ENCODE measurements at regions not wholly inside any gene's neighbourhood (a gene's known extent, or its start where the extent isn't known, plus 50 kb on each side); places are given as distances from the start of the nearest gene placed in this dataset.

GRCh38 chr1:83692524-83693381, 306.2 kb downstream of the TTLL7 start:
- no peaks in the 10 kb centered on the region for H3K9me3 ChIP-seq (ENCODE audit: low read depth, low read length)
- peak overlapping the region; percentile 15 for H3K4me3 ChIP-seq (ENCODE audit: low read length)
- peaks cover 10% of the 10 kb centered on the region for H3K27me3 ChIP-seq (ENCODE audit: insufficient read depth, low read length)
- peaks cover 14% of the 10 kb centered on the region for H3K4me1 ChIP-seq (ENCODE audit: insufficient read depth, low read length)

- H3K4me3 ChIP-seq (ENCODE audit: low read length): no peak overlapping the region
- peaks cover 10% of the 10 kb centered on the region for H3K27me3 ChIP-seq (ENCODE audit: insufficient read depth, low read length)
- H3K4me1 ChIP-seq (ENCODE audit: insufficient read depth, low read length): peaks cover 14% of the 10 kb centered on the region
- no peaks in the 10 kb centered on the region for H3K9me3 ChIP-seq (ENCODE audit: low read depth, low read length)
Observed at GRCh38 chr1:83691953-83692500, 306.9 kb downstream of the TTLL7 start.

GRCh38 chr1:83689921-83690868, 308.7 kb downstream of the TTLL7 start:
- H3K9me3 ChIP-seq (ENCODE audit: low read depth, low read length): no peaks in the 10 kb centered on the region
- peaks cover 14% of the 10 kb centered on the region for H3K4me1 ChIP-seq (ENCODE audit: insufficient read depth, low read length)
- peaks cover 10% of the 10 kb centered on the region for H3K27me3 ChIP-seq (ENCODE audit: insufficient read depth, low read length)
- no peak overlapping the region for H3K4me3 ChIP-seq (ENCODE audit: low read length)

GRCh38 chr1:83682132-83682531, 316.8 kb downstream of the TTLL7 start:
- Histone ChIP-seq H3K27me3 (ENCODE audit: insufficient read depth, low read length) (no peaks in the 10 kb centered on the region), H3K9me3 (ENCODE audit: low read depth, low read length) (no peaks in the 10 kb centered on the region), H3K4me3 (ENCODE audit: low read length) (no peak overlapping the region), H3K4me1 (ENCODE audit: insufficient read depth, low read length) (no peaks in the 10 kb centered on the region)

GRCh38 chr1:83676106-83676505, 322.8 kb downstream of the TTLL7 start:
- Histone ChIP-seq H3K4me3 (ENCODE audit: low read length) (no peak overlapping the region), H3K4me1 (ENCODE audit: insufficient read depth, low read length) (no peaks in the 10 kb centered on the region), H3K9me3 (ENCODE audit: low read depth, low read length) (no peaks in the 10 kb centered on the region), H3K27me3 (ENCODE audit: insufficient read depth, low read length) (no peaks in the 10 kb centered on the region)

GRCh38 chr1:83673312-83673711, 325.6 kb downstream of the TTLL7 start:
- H3K4me1 ChIP-seq (ENCODE audit: insufficient read depth, low read length): no peaks in the 10 kb centered on the region
- no peaks in the 10 kb centered on the region for H3K9me3 ChIP-seq (ENCODE audit: low read depth, low read length)
- H3K4me3 ChIP-seq (ENCODE audit: low read length): no peak overlapping the region
- H3K27me3 ChIP-seq (ENCODE audit: insufficient read depth, low read length): no peaks in the 10 kb centered on the region

GRCh38 chr1:83671586-83671985, 327.3 kb downstream of the TTLL7 start:
- H3K9me3 ChIP-seq (ENCODE audit: low read depth, low read length): no peaks in the 10 kb centered on the region
- H3K27me3 ChIP-seq (ENCODE audit: insufficient read depth, low read length): no peaks in the 10 kb centered on the region
- H3K4me3 ChIP-seq (ENCODE audit: low read length): no peak overlapping the region
- no peaks in the 10 kb centered on the region for H3K4me1 ChIP-seq (ENCODE audit: insufficient read depth, low read length)

GRCh38 chr1:83670909-83671565, 327.9 kb downstream of the TTLL7 start:
- no peak overlapping the region for H3K4me3 ChIP-seq (ENCODE audit: low read length)
- H3K27me3 ChIP-seq (ENCODE audit: insufficient read depth, low read length): no peaks in the 10 kb centered on the region
- no peaks in the 10 kb centered on the region for H3K9me3 ChIP-seq (ENCODE audit: low read depth, low read length)
- no peaks in the 10 kb centered on the region for H3K4me1 ChIP-seq (ENCODE audit: insufficient read depth, low read length)

- no peaks in the 10 kb centered on the region for H3K4me1 ChIP-seq (ENCODE audit: insufficient read depth, low read length)
- H3K4me3 ChIP-seq (ENCODE audit: low read length): no peak overlapping the region
- no peaks in the 10 kb centered on the region for H3K9me3 ChIP-seq (ENCODE audit: low read depth, low read length)
- no peaks in the 10 kb centered on the region for H3K27me3 ChIP-seq (ENCODE audit: insufficient read depth, low read length)
Observed at GRCh38 chr1:83641796-83642443, 357.0 kb downstream of the TTLL7 start.

GRCh38 chr1:83641206-83641658, 357.7 kb downstream of the TTLL7 start:
- Histone ChIP-seq H3K4me3 (ENCODE audit: low read length) (no peak overlapping the region), H3K27me3 (ENCODE audit: insufficient read depth, low read length) (no peaks in the 10 kb centered on the region), H3K4me1 (ENCODE audit: insufficient read depth, low read length) (no peaks in the 10 kb centered on the region), H3K9me3 (ENCODE audit: low read depth, low read length) (no peaks in the 10 kb centered on the region)

- no peaks in the 10 kb centered on the region for H3K27me3 ChIP-seq (ENCODE audit: insufficient read depth, low read length)
- H3K4me3 ChIP-seq (ENCODE audit: low read length): no peak overlapping the region
- H3K4me1 ChIP-seq (ENCODE audit: insufficient read depth, low read length): no peaks in the 10 kb centered on the region
- no peaks in the 10 kb centered on the region for H3K9me3 ChIP-seq (ENCODE audit: low read depth, low read length)
Observed at GRCh38 chr1:83639785-83640184, 359.1 kb downstream of the TTLL7 start.

- Histone ChIP-seq H3K27me3 (ENCODE audit: insufficient read depth, low read length) (no peaks in the 10 kb centered on the region), H3K4me1 (ENCODE audit: insufficient read depth, low read length) (no peaks in the 10 kb centered on the region), H3K9me3 (ENCODE audit: low read depth, low read length) (no peaks in the 10 kb centered on the region), H3K4me3 (ENCODE audit: low read length) (no peak overlapping the region)
Observed at GRCh38 chr1:83637586-83637985, 361.3 kb downstream of the TTLL7 start.

- no peaks in the 10 kb centered on the region for H3K27me3 ChIP-seq (ENCODE audit: insufficient read depth, low read length)
- no peak overlapping the region for H3K4me3 ChIP-seq (ENCODE audit: low read length)
- H3K9me3 ChIP-seq (ENCODE audit: low read depth, low read length): no peaks in the 10 kb centered on the region
- H3K4me1 ChIP-seq (ENCODE audit: insufficient read depth, low read length): no peaks in the 10 kb centered on the region
Observed at GRCh38 chr1:83637009-83637408, 361.9 kb downstream of the TTLL7 start.

GRCh38 chr1:83632906-83633305, 366.0 kb downstream of the TTLL7 start:
- Histone ChIP-seq H3K27me3 (ENCODE audit: insufficient read depth, low read length) (no peaks in the 10 kb centered on the region), H3K4me3 (ENCODE audit: low read length) (no peak overlapping the region), H3K9me3 (ENCODE audit: low read depth, low read length) (no peaks in the 10 kb centered on the region), H3K4me1 (ENCODE audit: insufficient read depth, low read length) (no peaks in the 10 kb centered on the region)
